Liver (tissue), 8 donors: ENCODE measurements at regions not wholly inside any gene's neighbourhood (a gene's known extent, or its start where the extent isn't known, plus 50 kb on each side); places are given as distances from the start of the nearest gene placed in this dataset.
A peak's percentile ranks its signal among the peaks of the same experiment; 100 is the strongest.

Source experiments
- DNase-seq: peaks from one replicate; pipeline ENCODE4 v3.0.0-alpha.2; 2017; ENCODE audit warnings: low spot score
- H3K27ac ChIP-seq, 2 donors: one replicate each; pipeline ENCODE4 v1.7.0; 2013; ENCODE audit warnings: inconsistent platforms in 2 of 2, low read length in 2 of 2, control low read depth in 1 of 2, low read depth in 1 of 2, mild to moderate bottlenecking in 1 of 2
- H3K27me3 ChIP-seq, 4 donors: one replicate each; pipeline versions ENCODE4 v1.6.1 to v1.7.0; 2013; ENCODE audit warnings: low read length in 3 of 4, inconsistent platforms in 1 of 4, mild to moderate bottlenecking in 1 of 4, moderate library complexity in 1 of 4; ENCODE audit not compliant: control insufficient read depth in 4 of 4, insufficient read depth in 4 of 4
- H3K36me3 ChIP-seq, 4 donors: one replicate each; pipeline versions ENCODE4 v1.6.1 to v1.7.0; 2013; ENCODE audit warnings: low read length in 3 of 4, mild to moderate bottlenecking in 3 of 4, low read depth in 1 of 4, moderate library complexity in 1 of 4; ENCODE audit not compliant: control insufficient read depth in 4 of 4, insufficient read depth in 3 of 4
- H3K4me1 ChIP-seq, 4 donors: one replicate each; pipeline versions ENCODE4 v1.6.1 to v1.7.0; 2013; ENCODE audit warnings: low read length in 3 of 4, mild to moderate bottlenecking in 3 of 4, moderate library complexity in 1 of 4; ENCODE audit not compliant: control insufficient read depth in 4 of 4, insufficient read depth in 4 of 4
- H3K4me3 ChIP-seq, 3 donors: one replicate each; pipeline versions ENCODE4 v1.6.1 to v1.7.0; 2013; ENCODE audit warnings: low read length in 3 of 3, control low read depth in 1 of 3, low read depth in 1 of 3, mild to moderate bottlenecking in 1 of 3
- H3K9ac ChIP-seq, 2 donors: one replicate each; pipeline ENCODE4 v1.7.0; 2013; ENCODE audit warnings: low read length in 2 of 2, mild to moderate bottlenecking in 2 of 2, moderate library complexity in 2 of 2, control low read depth in 1 of 2, low read depth in 1 of 2
- H3K9me3 ChIP-seq, 4 donors: one replicate each; pipeline versions ENCODE4 v1.6.1 to v1.7.0; 2013; ENCODE audit warnings: low read length in 3 of 4; ENCODE audit not compliant: control insufficient read depth in 4 of 4
- CTCF ChIP-seq: fragments of 150-350 bp; IDR thresholded peaks from 2 replicates; pipeline ENCODE4 v1.5.1; 2017; ENCODE audit warnings: improper control_type of control experiment, low read depth, low read length; ENCODE audit not compliant: missing input control
- EGR1 ChIP-seq, 2 donors: IDR thresholded peaks; 2 replicates each; pipeline ENCODE4 v1.6.1; 2016 to 2018; ENCODE audit warnings: antibody characterized with exemption in 2 of 2, low read depth in 2 of 2
- FOXA1 ChIP-seq: IDR thresholded peaks from 2 replicates; pipeline ENCODE4 v1.6.1; 2016; ENCODE audit warnings: antibody characterized with exemption
- FOXA2 ChIP-seq: IDR thresholded peaks from 2 replicates; pipeline ENCODE4 v1.6.1; 2016; ENCODE audit warnings: antibody characterized with exemption
- HNF4A ChIP-seq, 2 donors: conservative IDR thresholded peaks; 2 replicates each; pipeline ENCODE4 v1.6.1; 2016; ENCODE audit warnings: antibody characterized with exemption in 2 of 2, mild to moderate bottlenecking in 2 of 2
- RXRA ChIP-seq, 2 donors: IDR thresholded peaks; 2 replicates each; pipeline ENCODE4 v1.6.1; 2017 to 2018; ENCODE audit warnings: antibody characterized with exemption in 2 of 2, mild to moderate bottlenecking in 1 of 2
- SP1 ChIP-seq: IDR thresholded peaks from 2 replicates; pipeline ENCODE4 v1.6.1; 2018; ENCODE audit warnings: antibody characterized with exemption, mild to moderate bottlenecking
- WGBS: extraction: QIAGEN DNeasy Blood & Tissue Kit; methylation state at CpG from one replicate; pipeline ENCODE4 v1.1.7; 2013; 5-methylcytosine and 5-hydroxymethylcytosine counted together
- donor health status: healthy.
- donor health status: healthy.
- donor health status: healthy.
- donor health status: healthy.
- donor health status: healthy.

DNA sequence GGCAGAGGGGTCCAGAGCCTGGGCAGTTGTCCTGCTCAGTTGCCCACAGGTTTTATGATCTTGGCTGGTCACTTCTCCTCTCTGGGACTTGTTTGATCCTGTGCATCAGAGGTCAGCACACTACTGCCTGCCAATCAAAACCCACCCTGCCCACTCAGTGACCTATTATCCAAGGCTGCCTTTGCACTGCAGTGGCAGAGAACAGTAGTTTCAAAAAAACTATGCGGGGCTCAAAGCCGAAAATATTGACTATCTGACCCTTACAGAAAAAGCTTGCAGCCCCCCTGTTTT lies 218.2 kb downstream of the CYP26B1 start:
- no peak for TF ChIP-seq SP1

GRCh38 chr2:71928734-71929481 lies 218.8 kb downstream of the CYP26B1 start:
- H3K27me3 ChIP-seq: no peaks in the 10 kb centered on the region
- no peak for TF ChIP-seq EGR1 (IDR thresholded peaks at IDR 0.05; ENCODE audit: low read depth in 2 of 2)
- TF ChIP-seq FOXA2: no peak
- no peak for TF ChIP-seq HNF4A (conservative IDR thresholded peaks at IDR 0.05)
- TF ChIP-seq SP1: no peak
- no peak for TF ChIP-seq CTCF
- TF ChIP-seq FOXA1: no peak
- DNase-seq: peak; percentile 14
- H3K4me1 ChIP-seq: peaks cover 0 to 4% (median 0%) of the 10 kb centered on the region in 4 donors
- no peaks in the 10 kb centered on the region for H3K36me3 ChIP-seq
- no peak overlapping the region for H3K9ac ChIP-seq
- 93% methylated on average over 11 of the region's 11 CpGs for WGBS
- no peak overlapping the region for H3K27ac ChIP-seq
- H3K4me3 ChIP-seq: no peak overlapping the region
- no peaks in the 10 kb centered on the region for H3K9me3 ChIP-seq

More for the DNA sequence above, 218.2 kb downstream of the CYP26B1 start:
- Histone ChIP-seq H3K27me3 (no peaks in the 10 kb centered on the region), H3K36me3 (no peaks in the 10 kb centered on the region), H3K4me1 (peaks cover 0 to 6% (median under 1%) of the 10 kb centered on the region in 4 donors), H3K9ac (no peak overlapping the region), H3K27ac (no peak overlapping the region), H3K4me3 (no peak overlapping the region), H3K9me3 (no peaks in the 10 kb centered on the region)
- WGBS: 86% methylated on average over 2 of the region's 2 CpGs
- DNase-seq: no peak

DNA sequence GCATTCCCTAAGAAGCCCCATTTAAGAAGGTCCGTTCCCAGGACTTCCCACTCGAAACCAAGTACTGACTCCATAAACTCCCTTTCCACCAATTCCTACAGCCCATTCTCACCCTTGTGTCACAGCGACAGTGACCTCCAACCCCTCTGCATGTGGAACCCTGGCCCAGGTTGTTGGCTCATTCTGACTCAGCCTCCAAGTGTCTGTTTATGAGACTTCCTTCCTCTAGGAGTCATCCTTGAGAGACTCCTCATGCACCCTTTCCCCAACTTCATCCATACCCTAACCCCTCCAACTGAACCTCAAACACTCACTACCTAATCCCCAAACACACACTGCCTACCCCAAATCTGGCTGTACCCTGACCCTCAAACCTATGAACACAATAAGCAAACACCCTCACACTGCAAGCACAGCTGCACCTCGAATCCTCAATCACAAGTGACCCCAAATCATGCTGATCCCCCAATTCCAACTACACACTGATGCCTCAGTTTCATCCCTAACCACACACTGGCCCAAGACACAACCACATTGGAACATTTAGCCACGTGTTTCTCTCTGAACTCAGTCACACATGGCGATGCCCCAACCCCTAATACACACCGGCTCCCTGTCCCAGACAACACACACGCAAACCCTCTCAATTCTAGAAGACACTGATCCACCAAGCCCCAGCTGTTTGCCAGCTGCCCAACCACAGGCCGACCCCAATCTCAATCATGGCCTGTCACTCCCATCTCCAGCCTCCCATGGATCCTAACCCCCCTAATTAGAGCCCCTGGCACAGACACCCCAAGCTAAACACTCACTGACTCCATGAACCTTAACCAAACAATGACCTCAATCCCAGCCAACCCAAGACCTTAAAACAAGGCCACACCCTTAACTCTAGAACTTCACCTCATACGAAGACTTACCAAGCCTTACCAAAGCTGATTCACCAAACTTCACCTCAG lies 219.6 kb downstream of the CYP26B1 start:
- no peak overlapping the region for H3K4me3 ChIP-seq
- WGBS: 95% methylated on average over 10 of the region's 10 CpGs
- H3K4me1 ChIP-seq: peaks cover 0 to 4% (median 0%) of the 10 kb centered on the region in 4 donors
- H3K9me3 ChIP-seq: no peaks in the 10 kb centered on the region
- H3K36me3 ChIP-seq: no peaks in the 10 kb centered on the region
- no peaks in the 10 kb centered on the region for H3K27me3 ChIP-seq
- H3K27ac ChIP-seq: no peak overlapping the region
- no peak for TF ChIP-seq RXRA (IDR thresholded peaks at IDR 0.05)
- DNase-seq: peak; percentile 28
- no peak overlapping the region for H3K9ac ChIP-seq
